GM18498 (cell line): ENCODE measurements at regions not wholly inside any gene's neighbourhood (a gene's known extent, or its start where the extent isn't known, plus 50 kb on each side); places are given as distances from the start of the nearest gene placed in this dataset.

Source experiments
- ATAC-seq: cut with Tn5 transposase; IDR thresholded peaks from one replicate; pipeline ENCODE4 v1.9.1; 2021; ENCODE audit warnings: mild to moderate bottlenecking, moderate library complexity; ENCODE audit not compliant: unreplicated experiment

DNA sequence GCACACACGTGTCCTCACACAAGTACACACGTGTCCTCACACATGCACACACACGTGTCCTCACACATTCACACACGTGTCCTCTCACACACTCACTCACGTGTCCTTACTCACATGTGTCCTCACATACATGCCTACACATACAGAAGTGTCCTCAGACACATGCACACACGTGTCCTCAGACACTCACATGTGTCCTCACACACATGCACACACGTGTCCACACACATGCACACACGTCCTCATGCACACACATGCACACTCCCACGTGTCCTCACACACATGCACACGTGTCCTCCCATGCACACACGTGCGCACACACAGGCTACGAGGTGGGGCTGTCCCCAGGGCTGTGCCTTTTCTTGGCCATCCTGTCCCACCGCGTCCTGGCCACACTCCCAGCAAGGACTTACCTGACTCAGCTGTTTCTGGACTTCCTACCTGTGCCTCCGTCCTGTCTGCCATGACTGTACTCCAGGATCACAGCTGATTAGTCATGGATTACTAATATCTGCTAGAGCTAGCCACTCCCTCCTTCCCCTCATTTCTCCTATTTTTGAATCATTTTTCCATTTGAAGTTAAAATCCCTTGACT, 990.2 kb downstream of the BRD1 start:
- no peak for ATAC-seq

DNA sequence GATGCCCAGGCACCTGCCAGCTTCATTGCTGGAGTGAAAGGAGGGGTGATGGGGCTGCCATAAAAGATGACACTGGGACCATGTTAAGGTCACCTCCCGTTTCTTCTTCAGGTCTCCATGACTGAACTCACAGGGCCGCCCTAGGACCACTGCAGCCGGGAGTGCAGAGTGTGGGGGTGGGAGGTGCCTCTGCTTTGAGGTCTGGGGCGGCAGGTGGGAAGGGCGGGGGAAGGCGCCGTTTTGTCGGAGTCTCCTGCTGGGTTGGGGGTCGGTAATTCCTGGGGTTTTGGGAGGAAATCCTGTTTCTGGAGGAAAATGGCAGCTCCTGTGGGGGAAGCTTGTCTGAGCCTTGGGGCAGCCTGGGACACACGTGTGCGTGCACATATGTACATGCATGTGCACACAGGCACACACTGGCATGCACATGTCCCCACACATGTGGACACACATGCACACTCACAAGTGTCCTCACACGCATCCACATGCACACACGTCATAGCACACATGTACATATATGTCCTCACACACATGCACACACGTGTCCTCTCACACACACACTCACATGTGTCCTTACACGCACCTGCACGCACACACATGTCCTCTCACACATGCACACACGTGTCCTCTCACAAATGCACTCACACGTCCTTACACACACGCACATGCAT, 990.9 kb downstream of the BRD1 start:
- no peak for ATAC-seq

DNA sequence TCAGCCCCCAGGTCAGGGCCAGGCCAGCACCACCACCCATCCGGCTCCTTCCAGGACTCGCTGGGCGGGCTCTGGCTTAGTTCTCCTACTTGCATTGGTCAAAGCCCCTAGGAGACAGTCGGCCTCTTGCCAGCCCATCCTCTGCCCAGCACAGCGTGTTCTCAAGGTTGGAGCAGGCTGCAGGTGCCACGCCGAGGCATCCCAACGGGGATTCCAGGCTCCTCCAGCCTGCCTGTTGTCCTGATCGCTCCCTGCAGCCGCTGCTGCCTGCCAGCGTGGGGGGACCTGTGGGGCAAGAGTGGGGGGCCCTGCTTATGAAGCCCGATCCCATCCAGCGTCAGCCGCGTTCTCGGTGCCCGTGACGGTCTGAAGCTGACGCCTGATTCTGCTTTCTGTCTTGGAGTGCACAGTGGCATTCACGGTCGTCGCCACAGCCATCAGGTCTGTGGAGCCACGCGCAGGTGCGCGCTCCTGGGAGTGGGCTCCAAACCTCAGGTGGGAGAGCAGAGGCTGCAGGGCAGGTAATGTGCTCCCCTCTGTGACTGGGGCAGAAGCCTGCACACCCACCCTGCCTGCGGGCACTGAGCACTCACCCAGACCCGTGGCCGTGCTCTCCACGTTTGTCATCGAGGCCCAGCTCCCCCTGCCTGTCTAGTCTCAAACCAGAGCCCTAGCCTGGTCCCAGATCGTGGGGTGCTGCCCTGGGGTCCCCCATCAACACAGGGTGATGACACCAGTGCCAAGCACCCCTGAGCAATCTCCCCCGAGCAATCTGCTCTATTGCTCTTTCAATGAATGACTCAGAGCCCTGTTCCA, 991.6 kb downstream of the BRD1 start:
- no peak for ATAC-seq

DNA sequence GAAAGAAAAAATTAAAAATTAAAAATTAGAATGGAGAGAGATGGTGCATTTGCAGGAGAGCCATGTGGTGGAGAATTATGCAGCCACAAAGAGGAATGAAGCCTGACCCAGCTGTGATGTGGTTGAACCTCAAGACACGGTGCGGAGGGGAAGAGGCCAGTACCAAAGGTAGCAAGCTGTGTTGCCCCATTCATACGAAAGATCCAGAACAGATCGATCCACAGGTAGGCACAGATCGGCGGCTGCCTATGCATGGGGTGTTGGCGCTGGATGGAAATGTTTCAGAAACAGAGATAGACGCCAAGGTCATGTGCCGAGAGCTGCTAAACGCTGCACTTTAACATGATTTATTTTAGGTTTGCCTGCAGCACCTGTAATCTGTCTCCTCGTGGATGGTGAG, 992.3 kb downstream of the BRD1 start:
- no peak for ATAC-seq

DNA sequence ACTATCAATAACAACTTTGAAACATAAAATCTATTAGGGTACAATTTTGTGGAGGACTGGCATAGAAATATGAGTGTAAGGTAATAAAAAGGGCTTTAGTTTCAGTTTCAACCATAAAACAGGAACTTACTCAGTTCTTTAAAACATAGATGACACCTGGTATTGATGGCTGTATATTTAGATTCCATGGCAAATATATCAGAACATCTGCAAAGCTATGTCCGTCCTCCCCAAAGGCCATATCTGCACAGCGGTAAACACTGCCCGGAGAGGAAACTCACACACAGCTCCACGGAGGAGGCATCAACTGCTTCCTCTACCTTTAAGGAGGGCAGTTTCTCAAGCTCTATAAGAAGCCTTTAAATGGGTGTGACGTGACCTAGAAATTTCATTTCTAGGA, 993.3 kb downstream of the BRD1 start:
- no peak for ATAC-seq

DNA sequence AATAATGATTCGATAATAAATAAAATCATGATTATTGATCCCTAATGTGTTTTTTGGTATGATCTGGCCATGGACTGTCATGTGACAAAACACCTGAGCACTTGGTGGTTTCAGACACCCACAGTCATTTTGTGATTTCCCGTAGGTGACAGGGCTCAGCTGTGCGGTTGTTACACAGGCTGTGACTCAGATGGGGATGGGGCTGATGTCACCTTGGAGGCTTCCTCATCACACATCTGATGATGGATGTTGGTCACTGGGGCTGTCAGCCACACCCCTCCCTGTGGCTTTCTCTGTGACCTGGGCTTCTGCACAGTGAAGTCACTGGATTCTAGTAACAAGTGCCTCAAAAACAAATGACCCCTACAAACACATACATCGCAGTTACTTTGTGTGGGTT, 995.1 kb downstream of the BRD1 start:
- ATAC-seq: no peak

DNA sequence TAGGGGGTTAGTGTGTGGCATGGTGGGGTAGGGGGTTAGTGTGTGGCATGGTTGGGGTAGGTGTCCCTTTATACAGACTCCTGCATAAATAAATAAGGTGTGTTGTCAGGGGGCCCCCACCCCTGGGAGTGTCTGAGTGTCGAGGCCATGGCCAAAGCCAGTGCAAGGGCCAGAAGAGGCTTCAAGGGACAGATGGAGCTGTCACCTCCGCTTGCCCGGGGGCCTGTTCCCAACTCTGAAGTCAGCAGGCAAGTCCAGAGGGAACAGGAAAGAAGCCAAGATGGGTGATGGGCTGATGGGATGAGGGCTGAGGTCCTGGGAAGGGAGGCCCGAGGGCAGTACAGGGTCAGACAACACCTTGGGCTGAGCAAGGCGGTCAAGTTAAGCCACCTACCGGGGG, 997.8 kb downstream of the BRD1 start:
- ATAC-seq: no peak

DNA sequence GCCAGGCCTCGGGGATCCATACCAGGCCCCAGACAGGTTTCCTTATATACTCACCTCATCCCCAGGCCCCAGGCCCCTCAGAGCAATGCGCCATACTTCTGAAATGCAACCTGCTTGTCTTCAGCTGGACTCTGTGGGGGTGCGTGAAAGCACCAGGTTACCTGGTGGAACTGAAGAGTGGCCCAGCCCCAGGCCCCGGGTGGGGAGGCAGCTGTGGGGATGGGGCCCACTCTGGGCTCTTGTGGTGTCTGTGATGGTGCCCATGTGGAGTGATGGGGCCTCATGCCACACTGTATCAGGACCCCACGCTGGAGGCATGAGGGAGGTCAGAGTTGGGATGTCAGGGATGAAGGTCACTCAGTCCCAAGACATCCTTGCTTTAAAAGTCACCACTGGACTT, 999.0 kb downstream of the BRD1 start:
- no peak for ATAC-seq

DNA sequence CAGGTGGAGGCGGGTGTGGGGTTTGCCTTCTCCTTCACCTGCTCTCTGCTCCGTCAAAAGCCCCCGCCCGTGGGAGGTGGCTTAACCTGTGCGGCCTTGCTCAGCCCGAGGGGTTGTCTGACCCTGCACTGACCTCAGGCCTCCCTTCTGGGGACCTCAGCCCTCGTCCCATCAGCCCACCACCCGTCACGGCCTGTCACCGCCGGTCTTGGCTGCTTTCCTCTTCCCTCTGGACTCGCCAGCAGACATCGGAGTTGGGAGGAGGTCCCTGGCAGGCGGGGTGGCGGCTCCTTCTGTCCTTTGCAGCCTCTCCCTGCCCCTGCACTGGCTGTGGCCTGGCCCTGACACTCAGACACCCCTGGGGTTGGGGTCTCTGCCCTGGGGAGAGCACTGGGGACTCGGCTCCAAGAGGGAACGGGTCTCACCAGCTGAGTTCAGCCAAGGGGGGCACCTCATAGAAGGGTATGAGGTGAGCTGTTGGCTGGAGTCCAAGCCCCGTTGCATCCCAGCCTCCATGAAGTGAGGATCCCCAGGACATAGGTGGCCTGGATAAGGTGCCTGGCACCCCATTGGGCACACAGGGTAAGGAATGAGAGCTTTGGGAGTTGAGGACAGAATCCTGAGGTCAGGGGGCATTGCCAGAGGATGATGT, 999.6 kb downstream of the BRD1 start:
- ATAC-seq: no peak

DNA sequence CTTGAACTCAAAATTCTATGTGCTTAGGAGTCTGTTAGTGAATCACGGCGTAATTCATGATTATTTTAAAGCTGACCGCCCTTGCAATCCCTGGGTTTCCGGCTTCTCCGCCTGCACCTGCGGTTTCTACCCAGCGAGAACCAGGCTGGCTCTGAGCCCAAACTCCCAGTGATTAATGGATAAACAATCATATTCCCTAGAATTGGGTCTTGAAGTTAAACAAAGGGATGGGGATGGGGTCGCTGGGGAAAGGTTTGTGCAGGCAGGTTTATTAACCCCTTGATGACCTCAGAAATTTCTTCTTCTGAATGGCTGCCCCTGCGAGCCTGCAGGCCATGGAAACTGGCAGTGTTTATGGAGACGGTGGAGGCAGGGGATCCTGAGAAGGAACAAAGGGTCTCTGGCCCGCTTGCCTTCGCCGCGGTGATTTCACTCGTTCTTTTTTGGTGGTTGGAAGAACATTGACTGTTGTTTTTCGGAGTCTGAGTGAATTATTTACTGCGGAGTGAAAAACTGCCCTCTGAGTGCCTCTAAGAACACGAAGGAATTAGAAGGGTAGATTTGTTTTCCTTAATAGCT, 1000.3 kb downstream of the BRD1 start:
- ATAC-seq: no peak

DNA sequence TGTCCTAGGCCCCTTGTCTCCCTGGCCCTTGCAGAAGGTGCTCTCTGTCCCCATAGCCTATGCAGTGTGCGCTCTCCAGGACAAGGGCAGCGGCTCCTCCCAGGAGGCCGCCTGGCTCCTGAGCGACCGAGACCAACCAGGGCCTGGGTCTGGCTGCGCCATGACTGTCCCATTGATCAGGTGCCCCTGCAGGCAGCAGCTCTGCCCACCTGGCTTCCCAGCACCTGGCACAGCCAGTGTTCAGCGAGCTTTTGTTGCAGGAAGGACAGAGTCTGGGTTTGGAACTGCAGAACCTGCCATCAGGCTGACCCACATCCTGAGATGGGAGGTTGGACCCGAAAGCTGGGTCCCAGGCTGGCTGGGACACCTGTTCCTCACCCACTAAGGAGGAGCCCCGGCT, 1001.1 kb downstream of the BRD1 start:
- ATAC-seq: no peak

DNA sequence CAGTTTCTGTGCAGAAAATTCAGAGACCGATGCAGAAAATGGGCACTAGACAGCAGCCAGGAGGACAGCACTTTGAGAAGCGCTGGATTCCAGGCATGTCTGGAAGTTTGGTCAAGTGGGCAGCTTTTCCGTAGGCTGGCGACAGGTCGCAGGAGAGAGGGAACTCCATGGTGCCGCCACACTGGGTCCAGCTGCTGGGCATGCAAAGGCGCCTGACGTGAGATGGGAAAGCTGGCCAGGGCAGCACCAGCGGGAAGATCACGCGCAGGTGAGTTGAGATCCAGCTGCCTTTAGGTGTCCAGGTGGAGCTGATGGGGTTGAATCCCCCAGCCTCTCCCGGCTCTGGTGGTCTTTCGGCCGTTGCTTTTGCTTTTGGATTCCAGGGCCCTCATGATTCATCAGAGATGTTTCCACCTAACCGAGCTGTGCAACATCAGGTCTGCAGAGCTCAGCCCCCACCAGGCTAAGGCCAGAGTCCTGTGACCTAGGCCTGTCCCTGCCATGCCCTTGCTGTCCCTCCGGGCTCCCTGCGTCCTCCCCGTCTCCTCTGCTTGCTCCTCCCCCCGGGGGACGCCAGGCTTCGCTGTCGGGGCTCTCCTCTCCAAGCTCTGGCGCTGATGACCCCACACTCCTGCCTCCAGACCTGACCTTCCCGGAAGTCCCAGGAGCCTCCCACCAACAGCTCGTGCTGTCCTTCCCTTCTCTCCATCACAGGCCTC, 1001.7 kb downstream of the BRD1 start:
- no peak for ATAC-seq

DNA sequence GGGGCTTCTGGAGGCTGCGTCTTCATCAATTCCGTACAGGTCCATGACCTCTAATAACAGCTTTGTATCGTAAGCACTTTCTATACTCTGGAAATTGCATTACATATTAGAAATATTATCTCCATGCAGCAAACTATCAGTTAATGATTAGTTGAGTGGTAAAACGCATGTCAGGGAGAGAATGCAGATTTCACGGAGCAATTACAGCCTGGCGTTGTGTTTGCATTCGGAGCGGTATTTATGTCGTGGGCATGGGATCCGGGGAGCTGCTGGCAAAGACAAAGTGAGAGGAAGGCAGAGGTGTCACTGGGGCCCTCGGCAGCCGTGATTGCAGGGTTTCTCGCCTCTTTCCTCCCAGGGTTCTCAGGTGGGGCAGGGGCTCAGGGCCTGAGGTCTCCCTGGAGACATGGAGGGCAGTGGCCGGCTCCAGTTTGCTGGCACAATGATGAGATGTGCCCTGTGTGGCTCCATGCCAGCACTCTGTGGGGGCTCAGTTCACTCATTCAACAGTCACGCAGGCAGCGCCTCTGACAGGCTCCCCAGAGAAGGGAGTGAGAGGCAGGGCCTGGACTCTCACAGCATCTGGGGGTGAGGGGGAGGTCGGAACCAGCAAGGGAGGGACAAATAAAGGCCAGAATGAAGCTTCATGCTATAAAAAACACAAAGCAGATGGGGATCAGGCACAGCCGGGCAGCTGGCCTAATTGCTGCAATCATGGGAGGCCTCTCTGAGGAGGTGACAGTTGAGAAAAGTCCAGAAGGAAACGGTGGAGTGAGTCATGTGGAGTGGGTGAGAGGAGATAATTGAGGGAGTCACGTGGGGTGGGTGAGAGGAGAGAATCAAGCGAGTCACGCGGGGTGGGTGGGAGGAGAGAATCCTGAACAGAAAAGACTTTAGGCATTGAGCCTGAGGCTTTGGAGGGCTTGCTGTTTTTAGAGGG, 1002.7 kb downstream of the BRD1 start:
- ATAC-seq: no peak

DNA sequence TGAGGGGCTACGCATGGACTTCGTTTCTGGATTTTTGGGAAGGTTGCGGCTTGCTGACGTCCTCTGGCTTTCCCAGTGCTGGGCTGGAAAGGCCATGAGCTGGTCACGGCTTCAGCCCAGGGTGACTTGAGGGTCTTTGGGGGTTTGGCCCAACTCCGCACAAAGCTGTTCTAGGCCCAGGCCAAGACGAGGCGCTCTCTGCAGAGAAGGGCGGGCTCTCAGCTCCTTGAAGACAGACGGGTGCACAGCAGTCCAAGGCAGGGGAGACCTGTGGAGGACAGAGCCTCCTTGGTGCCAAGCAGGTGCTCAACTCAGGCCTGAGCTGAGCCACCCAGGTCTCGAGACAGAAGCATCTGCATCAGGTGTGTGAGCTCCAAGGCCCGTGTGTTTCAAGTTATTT, 1003.7 kb downstream of the BRD1 start:
- ATAC-seq: no peak

DNA sequence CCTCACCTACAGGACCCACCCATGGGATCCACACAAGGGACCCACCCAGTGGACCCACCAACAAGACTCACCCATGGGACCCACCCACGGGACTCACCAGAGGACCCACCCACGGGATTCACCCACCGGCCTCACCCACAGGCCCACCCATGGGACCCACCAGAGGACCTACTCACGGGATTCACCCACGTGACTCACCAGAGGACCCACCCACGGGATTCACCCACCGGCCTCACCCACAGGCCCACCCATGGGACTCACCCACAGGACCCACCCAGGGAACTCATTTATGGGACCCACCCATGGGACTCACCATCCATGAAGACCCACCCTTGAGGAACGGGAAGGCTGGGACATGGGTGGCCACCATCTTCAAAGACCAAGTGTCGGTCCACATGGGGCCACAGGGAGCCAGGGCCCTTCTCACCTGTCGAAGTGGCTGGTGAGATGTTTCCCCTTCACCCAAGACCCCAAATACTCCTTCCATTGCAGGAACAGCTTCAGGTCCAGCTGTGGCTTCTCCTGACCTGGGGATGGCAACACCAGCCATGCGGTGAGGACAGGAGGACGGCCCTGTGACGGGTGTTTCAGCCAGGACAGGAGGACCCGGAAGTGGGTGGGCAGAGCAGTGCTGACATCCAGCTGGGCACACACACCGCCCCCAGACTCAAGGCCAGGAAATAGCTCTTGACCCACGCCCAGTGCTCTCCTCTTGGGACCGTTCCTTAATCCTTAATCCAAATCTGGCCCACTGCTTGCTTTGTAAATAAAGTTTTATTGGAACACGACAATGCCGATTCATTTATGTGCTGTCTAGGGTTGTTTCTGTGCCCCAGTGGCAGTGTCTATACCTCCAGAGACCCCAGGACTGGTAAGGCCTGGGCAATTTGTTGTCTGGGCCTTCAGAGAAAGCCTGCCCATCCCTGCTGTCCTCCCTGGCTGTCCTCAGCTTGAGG, 1005.1 kb downstream of the BRD1 start:
- no peak for ATAC-seq

DNA sequence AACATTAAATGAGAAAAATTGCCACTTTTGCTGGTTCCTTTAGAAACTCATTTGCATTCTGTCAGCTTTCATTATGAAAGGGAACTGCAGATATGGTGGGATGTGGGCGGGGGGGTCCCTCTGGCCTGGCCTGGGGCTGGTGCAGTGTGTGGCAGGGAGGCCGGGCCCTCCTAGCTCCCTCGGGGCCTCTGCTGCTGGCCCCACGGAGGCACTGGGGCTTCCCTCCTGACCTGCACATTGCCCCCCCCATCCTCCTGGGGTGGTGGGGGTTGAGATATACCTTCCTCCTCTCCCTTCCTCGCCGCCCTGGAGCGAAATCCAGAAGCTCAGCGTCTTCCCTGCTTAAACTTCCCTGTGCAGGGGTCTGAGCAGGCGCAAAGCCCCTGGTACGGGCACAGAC, 1005.9 kb downstream of the BRD1 start:
- no peak for ATAC-seq

DNA sequence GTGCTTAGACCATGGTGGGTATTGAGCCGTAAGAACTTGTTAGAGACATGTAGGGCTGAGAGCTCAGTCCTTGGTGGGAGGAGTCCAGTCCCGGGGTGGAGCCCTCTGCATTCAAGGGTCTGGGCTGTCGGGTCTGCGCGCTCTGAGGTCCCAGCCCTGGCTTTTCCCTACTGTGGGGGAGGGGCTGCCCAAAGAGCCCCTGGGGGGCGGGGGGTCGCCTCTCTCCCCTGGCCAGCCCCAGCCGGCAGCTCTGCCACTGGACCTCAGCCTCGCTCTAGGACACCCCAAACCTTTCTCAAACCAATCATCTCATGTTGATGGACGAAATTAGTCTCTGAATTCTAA, 1006.4 kb downstream of the BRD1 start:
- no peak for ATAC-seq

DNA sequence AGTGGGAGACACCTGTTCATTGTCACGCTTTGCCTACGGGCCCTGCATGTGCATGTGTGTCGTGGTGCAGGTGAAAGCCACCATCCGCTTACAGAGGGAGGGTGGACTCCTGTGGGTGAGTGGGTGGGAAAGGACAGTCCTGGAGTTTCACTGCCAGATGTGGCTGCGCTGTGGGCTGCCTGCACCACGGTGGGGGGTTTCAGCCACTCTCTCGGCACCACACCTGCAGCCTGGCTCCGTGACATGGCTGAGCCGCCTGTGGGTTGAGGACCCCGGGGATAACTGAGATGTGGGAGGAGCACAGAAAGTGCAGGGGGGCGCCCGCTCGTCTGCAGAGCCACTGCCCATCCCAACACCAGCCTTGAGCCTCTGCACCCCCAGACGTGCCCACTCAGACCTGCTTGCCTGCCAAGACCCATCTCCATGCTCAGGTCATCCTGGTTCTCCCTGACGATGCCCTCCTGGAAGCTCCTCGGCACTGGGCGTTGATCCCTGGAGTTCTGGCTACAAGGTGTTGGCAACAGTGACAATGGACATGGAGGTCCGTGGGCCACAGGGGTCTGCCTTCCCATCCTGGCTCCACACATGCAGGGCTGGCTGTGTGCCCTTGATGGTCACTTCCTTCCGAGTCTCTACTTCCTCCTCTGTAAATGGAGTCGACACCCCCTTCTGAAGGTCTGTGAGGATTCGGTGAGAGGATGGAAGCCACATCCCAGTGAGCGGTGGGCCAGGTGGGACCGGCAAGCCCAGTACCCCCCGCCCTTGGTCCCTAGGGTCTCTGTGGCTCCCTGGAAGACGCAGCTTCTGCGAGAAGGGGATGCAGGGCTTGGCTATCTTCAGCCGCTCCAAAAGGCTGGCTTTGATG, 1007.0 kb downstream of the BRD1 start:
- ATAC-seq: no peak
